Astrocyte (in vitro differentiated cells and primary cell): ENCODE measurements at regions not wholly inside any gene's neighbourhood (a gene's known extent, or its start where the extent isn't known, plus 50 kb on each side); places are given as distances from the start of the nearest gene placed in this dataset.

Experiments
- CTCF ChIP-seq: IDR thresholded peaks from 2 replicates; pipeline ENCODE4 v1.5.1; 2011; ENCODE audit warnings: low read depth, mild to moderate bottlenecking, inconsistent platforms, low read length, moderate library complexity; ENCODE audit not compliant: insufficient read depth
- EZH2 ChIP-seq: IDR thresholded peaks from 2 replicates; pipeline ENCODE4 v1.6.1; 2012; ENCODE audit warnings: mild to moderate bottlenecking, low read length, inconsistent platforms; ENCODE audit not compliant: insufficient read depth

DNA sequence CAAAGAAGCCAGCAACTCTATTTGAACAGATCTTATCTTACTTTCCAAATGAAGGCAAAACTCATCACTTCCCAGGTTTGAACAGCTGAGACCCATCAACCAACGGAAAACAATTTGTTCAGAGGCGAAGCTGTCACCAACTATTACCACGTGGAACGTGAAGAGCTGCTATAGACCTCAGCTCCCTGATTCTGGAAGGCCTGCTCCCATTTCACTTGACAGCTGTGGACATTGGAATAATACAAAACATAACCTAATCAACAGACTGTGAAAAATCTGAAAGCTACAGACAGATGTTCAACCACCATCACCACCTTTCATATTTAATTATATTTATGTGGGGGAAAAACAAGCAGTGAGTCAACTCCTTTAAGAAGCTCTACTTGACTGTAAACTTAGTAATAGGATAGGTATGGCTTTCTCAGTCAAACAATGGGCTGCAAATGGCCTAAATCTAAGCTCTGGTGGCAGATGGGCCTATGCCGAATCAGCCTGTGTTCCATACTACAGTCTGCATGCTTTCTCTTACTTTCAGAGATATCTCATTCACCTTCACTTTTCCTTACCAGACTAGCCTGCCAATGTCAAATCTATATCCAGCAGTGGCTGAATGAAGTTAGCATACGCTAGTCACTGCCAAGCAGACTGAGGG lies 896.4 kb downstream of the TDRD15 start:
- TF ChIP-seq CTCF = no peak
- no peak for TF ChIP-seq EZH2
